HCT116 (cell line): ENCODE measurements at regions not wholly inside any gene's neighbourhood (a gene's known extent, or its start where the extent isn't known, plus 50 kb on each side); places are given as distances from the start of the nearest gene placed in this dataset.

Experiments
- ATAC-seq: fragments of 200-7000 bp; cut with Tn5 transposase; 2 replicates; pipeline ENCODE4 v1.9.1; 2020; ENCODE audit warnings: mild to moderate bottlenecking, moderate library complexity
- BruUV-seq: library from RNA; stranded (reverse); fragments of 400-500 nt; replicated peaks from 2 replicates; lab custom pipeline; 2021; lab: Mats Ljungman, UMichigan
- CTCF ChIA-PET: fragments of 300-600 bp; sonication (Branson Sonifier 250); formaldehyde crosslinking; loops from one replicate; lab custom pipeline; 2021; ENCODE audit warnings: antibody characterized with exemption; lab: Charles Lee
- POLR2A ChIA-PET: fragments of 300-600, 350-600 bp; sonication (Branson Sonifier 250); formaldehyde crosslinking; loops from one replicate; lab custom pipeline; 2021; ENCODE audit warnings: antibody characterized with exemption; lab: Charles Lee
- RAD21 ChIA-PET, 2 experiments: fragments of 300-600 bp; sonication (Branson Sonifier 250); formaldehyde crosslinking; loops; one replicate each; lab custom pipeline; 2023; ENCODE audit warnings: low total read pairs in 2 of 2; ENCODE audit not compliant: uncharacterized antibody in 2 of 2, unreplicated experiment in 2 of 2, low non-redundant PET in 1 of 2; lab: Charles Lee
- DNase-seq: peaks from one replicate; pipeline ENCODE4 v3.0.0-alpha.2; 2010; ENCODE audit warnings: low read depth, low spot score
- H2AFZ ChIP-seq: fragments of 200-600 bp; shearing (Covaris generic), sonication (generic); 2 replicates; pipeline ENCODE4 v1.6.1; 2017; ENCODE audit warnings: low read depth, mixed run types, mixed read lengths, antibody characterized with exemption, low read length; ENCODE audit not compliant: poor library complexity, severe bottlenecking
- H3K27ac ChIP-seq: 2 replicates; pipeline ENCODE4 v1.5.1; 2012; ENCODE audit warnings: low read depth, low read length
- H3K27me3 ChIP-seq: fragments of 200-600 bp; sonication (generic); 2 replicates; pipeline ENCODE4 v1.6.1; 2016; ENCODE audit warnings: mixed run types, low read length, mixed read lengths; ENCODE audit not compliant: insufficient read depth
- H3K36me3 ChIP-seq, 2 experiments: fragments of 200-500 bp in 1 of 2; fragments of 200-600 bp in 1 of 2; sonication (Bioruptor generic) in 1 of 2; sonication (generic) in 1 of 2; 2 replicates each; pipeline versions ENCODE4 v1.5.1 to v1.6.1; 2014 to 2016; ENCODE audit warnings: low read length in 2 of 2, inconsistent platforms in 1 of 2, mixed read lengths in 1 of 2, mixed run types in 1 of 2; ENCODE audit not compliant: insufficient read depth in 2 of 2, control insufficient read depth in 1 of 2
- H3K4me1 ChIP-seq, 2 experiments: fragments of 200-600 bp in 1 of 2; sonication (generic) in 1 of 2; 2 replicates each; pipeline versions ENCODE4 v1.5.1 to v1.6.1; 2012 to 2017; ENCODE audit warnings: low read length in 2 of 2, inconsistent platforms in 1 of 2, mild to moderate bottlenecking in 1 of 2, mixed read lengths in 1 of 2, mixed run types in 1 of 2, moderate library complexity in 1 of 2; ENCODE audit not compliant: insufficient read depth in 2 of 2, control insufficient read depth in 1 of 2
- H3K4me2 ChIP-seq: fragments of 200-600 bp; sonication (generic); 2 replicates; pipeline ENCODE4 v1.6.1; 2017; ENCODE audit warnings: mixed run types, low read length, mixed read lengths
- H3K4me3 ChIP-seq, 2 experiments: fragments of 200-600 bp in 1 of 2; sonication (generic) in 1 of 2; replicated peaks in 1 of 2; 2 replicates each; pipeline ENCODE4 v1.5.1; 2011 to 2016; ENCODE audit warnings: low read length in 2 of 2, control low read depth in 1 of 2, low read depth in 1 of 2, mild to moderate bottlenecking in 1 of 2, mixed read lengths in 1 of 2, mixed run types in 1 of 2
- H3K79me2 ChIP-seq: fragments of 200-600 bp; sonication (generic); 2 replicates; pipeline ENCODE4 v1.6.1; 2017; ENCODE audit warnings: mild to moderate bottlenecking, mixed run types, low read length, moderate library complexity, mixed read lengths; ENCODE audit not compliant: insufficient read depth
- H3K9ac ChIP-seq: fragments of 200-600 bp; sonication (generic); 2 replicates; pipeline ENCODE4 v1.6.1; 2016; ENCODE audit warnings: low read length, mixed read lengths
- H3K9me2 ChIP-seq: fragments of 200-600 bp; sonication (generic), shearing (Covaris generic); 2 replicates; pipeline ENCODE4 v1.6.1; 2017; ENCODE audit warnings: mixed run types, mild to moderate bottlenecking, moderate library complexity; ENCODE audit not compliant: insufficient read depth
- H3K9me3 ChIP-seq, 2 experiments: fragments of 200-500 bp in 1 of 2; fragments of 200-600 bp in 1 of 2; sonication (Bioruptor generic) in 1 of 2; sonication (generic) in 1 of 2; 2 replicates each; pipeline ENCODE4 v1.6.1; 2014 to 2017; ENCODE audit warnings: low read length in 2 of 2, mixed read lengths in 2 of 2, inconsistent platforms in 1 of 2, low read depth in 1 of 2, mild to moderate bottlenecking in 1 of 2, mixed run types in 1 of 2, moderate library complexity in 1 of 2; ENCODE audit not compliant: control insufficient read depth in 1 of 2, insufficient read depth in 1 of 2
- H4K20me1 ChIP-seq: fragments of 200-600 bp; sonication (generic), shearing (Covaris generic); 2 replicates; pipeline ENCODE4 v1.6.1; 2017; ENCODE audit warnings: mixed run types, mild to moderate bottlenecking, moderate library complexity; ENCODE audit not compliant: insufficient read depth
- ATF3 ChIP-seq: IDR thresholded peaks from 2 replicates; pipeline ENCODE4 v1.6.1; 2012
- CTCF ChIP-seq, 3 experiments: fragments of 200-600 bp in 1 of 3; sonication (generic) in 1 of 3; IDR thresholded peaks in 2 of 3; conservative IDR thresholded peaks in 1 of 3; 2 replicates each; pipeline ENCODE4 v1.5.1; 2012 to 2017; ENCODE audit warnings: low read depth in 2 of 3, low read length in 2 of 3, antibody characterized with exemption in 1 of 3, borderline replicate concordance in 1 of 3, control low read depth in 1 of 3, mild to moderate bottlenecking in 1 of 3, mixed read lengths in 1 of 3, mixed run types in 1 of 3, moderate library complexity in 1 of 3; ENCODE audit not compliant: insufficient read depth in 1 of 3
- EGR1 ChIP-seq: IDR thresholded peaks from 2 replicates; pipeline ENCODE4 v1.6.1; 2012; ENCODE audit warnings: low read depth
- EZH2 ChIP-seq: fragments of 200-600 bp; sonication (generic); IDR thresholded peaks from 2 replicates; pipeline ENCODE4 v1.6.1; 2017; ENCODE audit warnings: antibody characterized with exemption, mixed run types
- EZH2phosphoT487 ChIP-seq: fragments of 200-600 bp; IDR thresholded peaks from 2 replicates; pipeline ENCODE4 v1.6.1; 2018; ENCODE audit warnings: antibody characterized with exemption, borderline replicate concordance
- FOSL1 ChIP-seq: IDR thresholded peaks from 2 replicates; pipeline ENCODE4 v1.6.1; 2012; ENCODE audit warnings: low read depth
- JUND ChIP-seq: IDR thresholded peaks from 2 replicates; pipeline ENCODE4 v1.6.1; 2012
- MAX ChIP-seq: IDR thresholded peaks from 2 replicates; pipeline ENCODE4 v1.6.1; 2012
- POLR2AphosphoS5 ChIP-seq: IDR thresholded peaks from 2 replicates; pipeline ENCODE4 v1.6.1; 2011; ENCODE audit warnings: mild to moderate bottlenecking, low read depth, low read length, moderate library complexity
- RAD21 ChIP-seq: IDR thresholded peaks from 2 replicates; pipeline ENCODE4 v1.6.1; 2012; ENCODE audit warnings: low read depth, mild to moderate bottlenecking
- SP1 ChIP-seq: IDR thresholded peaks from 2 replicates; pipeline ENCODE4 v1.6.1; 2012; ENCODE audit warnings: low read depth
- TCF7L2 ChIP-seq: IDR thresholded peaks from 2 replicates; pipeline ENCODE4 v1.7.0; 2011; ENCODE audit warnings: borderline replicate concordance, inconsistent platforms; ENCODE audit not compliant: insufficient read depth, insufficient read length; ENCODE audit errors: extremely low read depth
- YY1 ChIP-seq: IDR thresholded peaks from 2 replicates; pipeline ENCODE4 v1.6.1; 2011; ENCODE audit warnings: low read length, low read depth, moderate library complexity, mild to moderate bottlenecking; ENCODE audit not compliant: insufficient replicate concordance; ENCODE audit errors: extremely low read depth
- ZNF274 ChIP-seq: fragments of 200-500 bp; sonication (Bioruptor generic); IDR thresholded peaks from 2 replicates; pipeline ENCODE4 v1.6.1; 2014; ENCODE audit warnings: mild to moderate bottlenecking, low read depth, low read length, inconsistent platforms
- intact Hi-C: fragments of 100-400 bp; cut with micrococcal nuclease; formaldehyde crosslinking; loops from 2 replicates; pipeline ENCODE4 v1.10.0; 2022

GRCh38 chr14:87411370-87411769 lies 581.6 kb downstream of the GALC start (continued):
- TF ChIP-seq CTCF (IDR thresholded peaks at IDR 0.05 in 2 of 3, conservative IDR thresholded peaks at IDR 0.05 in 1 of 3; ENCODE audit: borderline replicate concordance in 1 of 3, insufficient read depth in 1 of 3, low read depth in 2 of 3, low read length in 2 of 3), result no peak
- no peak for TF ChIP-seq EZH2
- no peak for TF ChIP-seq ATF3
- no peak for TF ChIP-seq ZNF274
- TF ChIP-seq YY1, result no peak
- TF ChIP-seq POLR2AphosphoS5, result no peak
- no peak for TF ChIP-seq JUND
- no peak for TF ChIP-seq RAD21
- no peak for TF ChIP-seq EGR1
- TF ChIP-seq TCF7L2, result no peak

GRCh38 chr14:87409393-87409792 lies 583.6 kb downstream of the GALC start:
- Histone ChIP-seq H2AFZ (no peak overlapping the region), H3K36me3 (no peaks in the 10 kb centered on the region), H3K9me2 (no peaks in the 10 kb centered on the region), H3K27ac (no peak overlapping the region), H3K4me2 (no peak overlapping the region), H3K4me1 (no peaks in the 10 kb centered on the region), H3K9ac (no peak overlapping the region), H3K9me3 (peaks cover 12 to 19% of the 10 kb centered on the region in 2 experiments; a peak in 2 of 4 replicates), H3K79me2 (no peaks in the 10 kb centered on the region), H3K27me3 (no peaks in the 10 kb centered on the region), H4K20me1 (no peaks in the 10 kb centered on the region), H3K4me3 (no peak overlapping the region)
- ChIA-PET CTCF (no interaction called here), RAD21 (no interaction called here), POLR2A (no interaction called here)
- ATAC-seq (no peak), DNase-seq (no peak)
- intact Hi-C loops, result no loop called here
- no TSS peak for BruUV-seq
- no peak for TF ChIP-seq FOSL1
- no peak for TF ChIP-seq TCF7L2
- TF ChIP-seq ATF3, result no peak
- no peak for TF ChIP-seq MAX
- TF ChIP-seq EZH2phosphoT487, result no peak
- no peak for TF ChIP-seq SP1
